SH-SY5Y (cell line): ENCODE measurements at regions not wholly inside any gene's neighbourhood (a gene's known extent, or its start where the extent isn't known, plus 50 kb on each side); places are given as distances from the start of the nearest gene placed in this dataset.

ENCODE experiments used
- GATA2 ChIP-seq: IDR thresholded peaks from 2 replicates; pipeline ENCODE4 v1.6.1; 2011; ENCODE audit warnings: mild to moderate bottlenecking, low read depth, low read length
- GATA3 ChIP-seq: IDR thresholded peaks from 2 replicates; pipeline ENCODE4 v1.6.1; 2011; ENCODE audit warnings: low read depth, mild to moderate bottlenecking, low read length, moderate library complexity

- TF ChIP-seq GATA3 (peak; percentile 95), GATA2 (peak; percentile 94)
These were observed 123.6 kb downstream of the MIS18A start for GRCh38 chr21:32155226-32155625.
